ENCODE measurements at regions not wholly inside any gene's neighbourhood (a gene's known extent, or its start where the extent isn't known, plus 50 kb on each side); places are given as distances from the start of the nearest gene placed in this dataset.

DNA sequence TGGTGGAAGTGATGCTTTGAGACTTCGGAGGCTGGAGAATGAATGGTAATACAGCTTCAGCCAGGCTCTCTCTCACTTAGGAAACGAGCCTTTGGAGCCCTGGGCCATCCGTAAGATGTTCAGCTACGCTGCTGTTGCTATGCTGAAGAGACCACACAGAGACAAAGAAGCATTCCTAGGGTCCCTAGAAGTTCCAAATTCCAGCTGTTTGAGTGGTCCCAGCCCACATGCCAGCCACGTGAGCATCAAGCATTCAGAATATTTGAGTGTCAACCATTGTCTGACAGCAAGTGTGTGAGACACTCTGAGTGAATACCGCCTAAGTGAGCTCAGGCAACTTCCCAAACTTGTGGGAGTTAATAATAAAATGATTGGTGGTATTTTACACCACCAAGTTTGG lies 212.9 kb downstream of the CD47 start:
- H3K4me3 ChIP-seq (ENCODE audit: low read depth, low read length) = no peak overlapping the region
- DNase-seq (ENCODE audit: low read depth) = no peak
- TF ChIP-seq, protein P1, sequence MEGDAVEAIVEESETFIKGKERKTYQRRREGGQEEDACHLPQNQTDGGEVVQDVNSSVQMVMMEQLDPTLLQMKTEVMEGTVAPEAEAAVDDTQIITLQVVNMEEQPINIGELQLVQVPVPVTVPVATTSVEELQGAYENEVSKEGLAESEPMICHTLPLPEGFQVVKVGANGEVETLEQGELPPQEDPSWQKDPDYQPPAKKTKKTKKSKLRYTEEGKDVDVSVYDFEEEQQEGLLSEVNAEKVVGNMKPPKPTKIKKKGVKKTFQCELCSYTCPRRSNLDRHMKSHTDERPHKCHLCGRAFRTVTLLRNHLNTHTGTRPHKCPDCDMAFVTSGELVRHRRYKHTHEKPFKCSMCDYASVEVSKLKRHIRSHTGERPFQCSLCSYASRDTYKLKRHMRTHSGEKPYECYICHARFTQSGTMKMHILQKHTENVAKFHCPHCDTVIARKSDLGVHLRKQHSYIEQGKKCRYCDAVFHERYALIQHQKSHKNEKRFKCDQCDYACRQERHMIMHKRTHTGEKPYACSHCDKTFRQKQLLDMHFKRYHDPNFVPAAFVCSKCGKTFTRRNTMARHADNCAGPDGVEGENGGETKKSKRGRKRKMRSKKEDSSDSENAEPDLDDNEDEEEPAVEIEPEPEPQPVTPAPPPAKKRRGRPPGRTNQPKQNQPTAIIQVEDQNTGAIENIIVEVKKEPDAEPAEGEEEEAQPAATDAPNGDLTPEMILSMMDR (conservative IDR thresholded peaks at IDR 0.05; ENCODE audit: low read depth, low read length) = no peak

DNA sequence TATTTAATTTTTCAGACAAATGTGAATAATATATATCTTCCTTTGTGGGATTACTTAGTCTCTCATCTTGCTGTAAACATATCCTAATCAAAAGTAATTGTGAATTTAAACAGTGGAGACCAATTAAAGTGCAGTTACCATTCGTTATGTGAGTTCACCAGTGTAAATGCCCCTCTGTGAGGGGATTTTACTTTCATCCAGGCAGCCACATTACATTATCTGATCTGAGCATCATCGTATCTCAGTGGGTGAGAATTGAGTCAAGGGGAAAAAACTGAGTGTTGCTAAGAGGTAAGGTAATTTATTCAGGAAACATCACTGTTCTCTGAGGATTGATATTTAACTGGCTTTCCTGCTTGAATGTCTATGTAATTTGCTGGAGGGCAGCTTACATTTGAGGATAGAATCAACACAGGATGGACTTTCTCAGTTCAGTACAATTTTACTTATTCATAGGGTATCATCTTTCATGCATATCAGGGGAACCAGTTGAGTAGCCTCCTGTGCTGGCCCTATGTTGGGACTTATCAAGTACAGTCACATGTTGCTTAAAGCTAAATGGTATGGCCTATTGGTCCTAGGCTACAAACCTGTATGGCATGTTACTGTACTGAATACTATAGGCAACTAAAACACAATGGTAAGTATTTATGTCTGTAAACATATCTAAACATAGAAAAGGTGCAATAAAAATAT lies 219.7 kb downstream of the CD47 start:
- no peak overlapping the region for H3K4me3 ChIP-seq (ENCODE audit: low read depth, low read length)
- TF ChIP-seq, protein P1 (conservative IDR thresholded peaks at IDR 0.05; ENCODE audit: low read depth, low read length) = no peak
- peak; percentile 2 for DNase-seq (ENCODE audit: low read depth)

DNA sequence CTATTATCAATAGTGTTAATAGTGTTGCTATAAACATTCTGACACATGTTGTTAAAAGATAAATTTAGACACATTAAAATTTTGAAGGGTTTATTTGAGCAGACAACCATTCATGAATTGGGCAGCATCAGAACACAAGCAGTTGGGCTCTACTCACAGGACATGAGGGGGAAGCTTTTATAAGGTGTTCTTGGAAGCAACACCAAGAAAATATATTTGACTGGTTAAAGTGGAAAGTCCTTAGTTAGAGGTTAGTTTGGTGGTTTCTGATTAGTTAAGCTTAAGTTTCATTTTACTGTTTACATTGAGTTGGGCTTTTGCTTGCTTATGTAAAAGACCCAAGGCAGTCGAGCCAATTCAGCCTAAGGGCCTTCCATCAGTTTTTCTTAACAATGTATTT lies 220.7 kb downstream of the CD47 start:
- TF ChIP-seq, protein P1 (conservative IDR thresholded peaks at IDR 0.05; ENCODE audit: low read depth, low read length) = no peak
- no peak overlapping the region for H3K4me3 ChIP-seq (ENCODE audit: low read depth, low read length)
- DNase-seq (ENCODE audit: low read depth) = no peak

DNA sequence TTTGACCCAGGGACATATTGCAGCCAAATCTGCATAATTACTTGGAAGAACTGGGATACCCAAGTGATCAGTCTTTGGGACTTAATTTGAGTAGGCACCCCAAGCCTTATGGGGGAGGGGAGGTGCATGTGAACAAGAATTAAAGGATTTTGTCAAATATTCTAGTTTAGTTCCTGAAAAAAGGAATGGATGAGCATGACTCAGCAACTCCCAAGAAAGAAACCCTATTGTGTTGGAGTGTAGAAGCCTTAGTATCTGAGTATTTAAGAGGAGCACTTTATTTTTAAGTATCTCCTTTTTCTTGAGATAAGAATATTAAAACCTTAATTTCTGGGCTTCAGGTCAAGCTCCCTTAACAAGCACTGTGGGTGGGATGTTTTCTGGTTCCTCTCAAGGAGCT lies 222.4 kb downstream of the CD47 start:
- no peak overlapping the region for H3K4me3 ChIP-seq (ENCODE audit: low read depth, low read length)
- TF ChIP-seq, protein P1 (conservative IDR thresholded peaks at IDR 0.05; ENCODE audit: low read depth, low read length) = no peak
- no peak for DNase-seq (ENCODE audit: low read depth)

DNA sequence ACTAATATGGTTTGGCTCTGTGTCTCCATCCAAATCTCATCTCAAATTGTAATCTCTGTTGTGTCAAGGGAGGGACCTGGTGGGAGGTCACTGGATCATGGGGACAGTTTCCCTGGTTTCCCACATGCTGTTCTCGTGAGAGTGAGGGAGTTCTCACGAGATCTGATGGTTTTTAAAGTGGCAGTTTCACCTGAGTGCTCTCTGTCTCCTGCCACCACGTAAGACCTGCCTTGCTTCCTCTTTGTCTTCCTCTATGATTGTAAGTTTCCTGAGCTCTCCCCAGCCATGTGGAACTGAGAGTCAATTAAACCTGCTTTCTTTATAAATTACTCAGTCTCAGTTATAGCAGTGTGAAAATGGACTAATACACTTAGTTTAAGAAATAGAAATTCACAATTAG lies 228.9 kb downstream of the CD47 start:
- H3K4me3 ChIP-seq (ENCODE audit: low read depth, low read length) = no peak overlapping the region
- TF ChIP-seq, protein P1 (conservative IDR thresholded peaks at IDR 0.05; ENCODE audit: low read depth, low read length) = no peak
- no peak for DNase-seq (ENCODE audit: low read depth)

DNA sequence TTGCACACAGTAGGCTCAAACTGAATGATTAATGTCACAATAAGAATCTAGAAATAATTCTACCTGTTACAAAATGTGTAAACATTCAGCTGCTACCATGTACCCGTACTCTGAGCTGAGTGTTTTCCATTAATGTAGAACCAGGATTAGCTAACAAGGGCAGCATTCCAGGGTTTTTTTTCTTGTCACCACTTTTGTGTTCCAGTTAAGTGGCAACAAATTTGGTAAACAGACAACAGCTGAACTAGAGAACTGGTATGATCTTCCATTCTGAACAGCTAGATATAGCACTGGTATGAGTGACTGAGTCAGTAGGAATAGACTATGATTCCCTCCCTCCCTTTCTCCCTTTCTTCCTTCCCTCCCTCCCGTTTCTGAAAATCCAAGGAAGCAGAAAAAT lies 229.4 kb downstream of the CD47 start:
- no peak for DNase-seq (ENCODE audit: low read depth)
- H3K4me3 ChIP-seq (ENCODE audit: low read depth, low read length) = no peak overlapping the region
- TF ChIP-seq, protein P1 (conservative IDR thresholded peaks at IDR 0.05; ENCODE audit: low read depth, low read length) = no peak
